ENCODE measurements at regions not wholly inside any gene's neighbourhood (a gene's known extent, or its start where the extent isn't known, plus 50 kb on each side); places are given as distances from the start of the nearest gene placed in this dataset.

DNA sequence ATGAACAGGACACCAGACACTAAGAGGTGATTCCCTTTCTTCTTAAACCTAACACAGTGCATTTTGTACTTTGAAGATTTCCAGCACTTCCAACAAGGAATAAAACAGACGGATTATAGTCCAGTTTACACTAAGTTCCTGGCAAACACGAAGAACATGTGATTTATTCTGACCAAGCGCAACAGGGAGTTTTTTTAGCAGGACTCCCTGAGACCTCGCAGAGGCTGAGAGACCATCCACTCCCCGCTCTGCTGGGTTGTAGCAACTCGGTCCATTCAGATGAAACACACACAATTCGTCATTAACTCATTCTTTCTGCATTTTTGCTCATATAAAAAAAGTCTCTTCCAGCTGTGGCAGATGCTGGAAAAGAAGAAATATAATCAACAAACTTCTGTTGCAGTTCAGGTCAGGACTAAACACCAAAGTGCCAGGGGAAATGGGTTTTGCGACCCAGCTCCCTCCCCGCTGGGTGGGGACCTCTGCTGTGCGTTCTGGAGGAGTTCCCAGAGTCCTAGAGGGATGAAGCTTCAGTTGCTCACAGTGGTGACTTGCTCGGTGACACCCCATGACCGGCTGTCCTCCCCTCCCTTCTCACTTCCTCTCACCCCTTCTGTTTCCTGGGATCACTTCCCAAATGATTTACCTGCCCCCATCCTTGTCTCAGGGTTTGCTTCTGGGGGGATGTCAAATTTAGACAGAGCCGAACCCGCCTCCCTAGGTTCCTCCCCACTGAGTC, 52.5 kb downstream of the KCNF1 start:
- FAIRE-seq (no peak), DNase-seq (ENCODE audit: low spot score) (no peak)

DNA sequence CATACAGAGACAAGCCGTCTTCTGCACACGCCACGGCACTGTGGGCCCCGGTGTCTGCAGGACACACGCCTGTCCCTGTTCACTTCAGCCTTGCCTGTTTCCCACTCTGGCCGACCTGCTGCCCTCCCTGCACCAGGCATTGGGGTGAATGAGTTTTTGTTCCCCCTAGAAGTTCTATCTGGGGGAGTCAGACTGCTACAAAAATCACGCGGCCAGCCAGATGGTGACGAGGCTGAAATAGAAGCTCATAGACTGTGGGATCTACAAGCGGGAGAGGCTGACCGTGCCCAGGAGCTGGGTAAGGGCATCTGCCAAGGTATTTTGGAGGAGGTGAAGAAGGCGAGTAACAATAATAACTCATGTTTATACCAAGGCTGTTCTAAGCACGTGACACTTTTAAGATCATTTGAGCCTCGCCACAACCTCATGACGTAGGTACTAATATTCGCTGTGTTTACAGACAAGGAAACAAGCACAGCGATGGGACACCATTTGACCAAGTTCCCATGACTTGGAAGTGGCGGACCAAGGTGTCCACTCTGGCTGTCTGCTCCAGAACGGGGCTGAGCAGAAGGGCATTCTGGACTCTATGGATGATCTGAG, 53.6 kb downstream of the KCNF1 start:
- no peak for DNase-seq (ENCODE audit: low spot score)

DNA sequence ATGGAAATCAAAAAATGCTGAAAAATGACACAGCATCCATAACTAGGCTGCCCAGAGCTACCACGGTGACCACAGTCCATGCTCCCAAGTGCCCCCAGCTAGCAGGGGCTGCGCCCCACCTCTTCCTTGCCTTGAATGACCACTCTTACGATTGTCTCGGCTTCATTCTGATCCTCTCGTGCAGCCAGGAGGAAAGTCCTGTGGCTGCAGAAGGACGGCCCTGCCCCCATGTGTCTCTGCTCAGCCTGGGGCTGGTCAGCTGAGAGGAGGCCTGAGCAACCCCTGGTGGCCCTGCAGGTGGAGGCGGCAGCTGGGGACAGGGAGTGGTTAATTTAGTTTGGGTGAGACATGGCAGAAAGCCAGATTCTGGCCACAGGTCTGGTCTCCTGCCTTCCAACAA, 54.3 kb downstream of the KCNF1 start:
- DNase-seq (ENCODE audit: low spot score) (no peak), FAIRE-seq (no peak)

More for the DNA sequence above, 53.6 kb downstream of the KCNF1 start:
- FAIRE-seq: no peak

DNA sequence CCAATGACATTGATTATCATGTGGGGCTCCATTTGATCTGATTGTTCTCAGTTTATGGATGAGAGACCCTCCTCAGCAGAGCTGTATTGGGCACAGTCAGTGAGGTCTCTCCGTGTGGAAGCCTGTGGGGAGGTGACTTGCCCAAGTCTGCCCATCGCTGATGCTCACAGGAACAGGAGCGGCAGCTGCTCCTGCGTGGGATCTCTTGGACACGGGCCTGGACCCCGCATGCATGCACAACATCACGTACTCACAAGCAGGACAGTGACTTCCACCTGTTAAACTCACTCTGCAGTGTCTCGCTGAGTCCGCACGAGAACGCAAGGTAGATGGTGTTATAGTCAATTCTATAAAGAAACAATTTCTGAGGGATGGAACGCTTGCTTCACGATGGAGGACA, 55.0 kb downstream of the KCNF1 start:
- FAIRE-seq (no peak), DNase-seq (ENCODE audit: low spot score) (no peak)

DNA sequence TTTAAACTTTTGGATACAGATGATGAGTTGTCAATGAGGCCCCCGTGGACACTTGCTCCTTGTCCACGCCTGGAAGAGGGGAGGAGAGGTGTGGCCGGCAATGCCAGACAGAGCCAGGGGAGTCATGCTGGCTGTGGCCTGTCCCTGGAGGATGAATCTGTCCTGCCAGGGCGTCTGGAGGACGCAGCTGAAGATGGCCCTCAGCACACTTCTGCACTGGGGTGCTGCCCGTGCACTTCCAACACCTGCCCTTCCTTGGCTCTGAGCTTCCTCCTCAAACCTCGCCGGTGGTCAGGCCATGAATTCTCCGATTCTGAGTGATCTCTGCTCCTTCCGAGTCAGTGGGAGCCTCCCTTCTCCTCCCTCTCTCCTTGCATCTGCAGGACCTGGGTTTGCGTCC, 56.4 kb downstream of the KCNF1 start:
- DNase-seq (ENCODE audit: low spot score) (no peak), FAIRE-seq (no peak)

DNA sequence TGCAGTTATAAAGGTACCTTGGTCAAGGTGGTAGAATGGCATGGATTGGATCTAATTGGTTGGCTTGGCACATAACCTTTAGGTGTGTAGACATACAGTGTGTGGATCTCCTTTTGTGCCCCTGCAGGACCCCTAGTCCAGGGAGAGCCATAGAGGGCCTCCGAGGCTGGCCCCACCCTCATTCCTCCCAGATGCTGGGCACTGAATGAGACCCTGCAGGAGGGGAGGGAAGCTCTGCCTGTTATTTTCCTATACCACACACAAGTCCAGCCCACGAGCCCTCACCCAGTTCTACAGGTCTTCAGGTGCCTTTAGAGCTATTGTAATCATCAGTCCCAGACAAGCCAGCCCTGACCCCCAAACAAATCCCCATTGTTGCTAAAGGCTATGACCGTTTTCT, 58.9 kb downstream of the KCNF1 start:
- FAIRE-seq: no peak
- no peak for DNase-seq (ENCODE audit: low spot score)

DNA sequence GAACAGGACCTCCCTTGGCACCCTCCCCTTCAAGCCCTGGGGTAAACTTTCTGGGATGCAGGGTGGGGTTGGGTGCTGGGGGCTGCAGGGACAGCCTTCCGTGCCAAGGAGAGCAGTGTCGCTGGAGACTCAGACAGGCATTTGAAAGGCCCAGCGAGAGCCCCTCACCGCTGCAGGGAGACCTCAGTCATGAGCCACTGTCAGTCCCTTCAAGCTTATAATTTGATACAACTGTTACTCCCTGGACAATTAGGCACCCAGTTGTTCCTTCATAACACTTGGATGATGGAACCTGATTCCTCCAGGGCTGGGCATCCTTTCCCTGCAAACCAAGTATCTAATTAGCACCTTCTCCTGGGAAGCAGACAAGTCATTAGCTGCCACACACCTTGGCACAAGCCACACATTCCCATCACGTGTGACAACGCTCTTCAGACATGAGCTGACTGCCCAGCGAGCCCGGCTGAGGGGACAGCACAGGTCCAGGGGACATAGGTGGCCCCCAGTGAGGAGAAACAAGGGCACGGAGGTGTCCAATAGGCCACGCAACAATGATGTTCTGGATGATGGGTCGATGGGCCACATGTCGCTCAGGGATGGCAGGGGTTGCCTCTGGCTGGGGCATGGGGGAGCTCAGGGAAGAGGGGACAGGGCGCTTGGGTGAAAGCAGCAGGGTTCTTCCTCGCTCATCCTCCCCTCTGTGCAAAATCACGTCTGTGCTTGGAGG, 59.6 kb downstream of the KCNF1 start:
- FAIRE-seq (no peak), DNase-seq (ENCODE audit: low spot score) (no peak)

DNA sequence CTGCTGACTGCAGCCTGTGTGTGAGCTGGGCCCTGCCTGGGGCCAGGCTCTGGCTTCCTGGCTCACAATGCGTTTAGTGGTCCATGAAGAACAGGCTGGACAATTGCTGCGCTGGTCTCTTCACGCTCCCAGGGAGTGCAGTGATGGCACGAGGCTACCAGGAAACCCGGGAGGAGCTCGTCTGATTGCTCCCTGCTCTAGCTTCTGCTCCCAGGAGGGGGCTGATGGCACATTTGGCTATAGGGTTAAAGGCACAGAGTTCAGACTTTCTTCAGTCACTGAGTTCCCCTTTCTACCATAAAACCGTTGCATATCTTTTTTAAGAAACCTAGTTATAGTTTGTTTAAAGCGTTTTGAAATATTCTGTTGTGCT, 60.1 kb downstream of the KCNF1 start:
- DNase-seq (ENCODE audit: low spot score) (no peak), FAIRE-seq (no peak)

DNA sequence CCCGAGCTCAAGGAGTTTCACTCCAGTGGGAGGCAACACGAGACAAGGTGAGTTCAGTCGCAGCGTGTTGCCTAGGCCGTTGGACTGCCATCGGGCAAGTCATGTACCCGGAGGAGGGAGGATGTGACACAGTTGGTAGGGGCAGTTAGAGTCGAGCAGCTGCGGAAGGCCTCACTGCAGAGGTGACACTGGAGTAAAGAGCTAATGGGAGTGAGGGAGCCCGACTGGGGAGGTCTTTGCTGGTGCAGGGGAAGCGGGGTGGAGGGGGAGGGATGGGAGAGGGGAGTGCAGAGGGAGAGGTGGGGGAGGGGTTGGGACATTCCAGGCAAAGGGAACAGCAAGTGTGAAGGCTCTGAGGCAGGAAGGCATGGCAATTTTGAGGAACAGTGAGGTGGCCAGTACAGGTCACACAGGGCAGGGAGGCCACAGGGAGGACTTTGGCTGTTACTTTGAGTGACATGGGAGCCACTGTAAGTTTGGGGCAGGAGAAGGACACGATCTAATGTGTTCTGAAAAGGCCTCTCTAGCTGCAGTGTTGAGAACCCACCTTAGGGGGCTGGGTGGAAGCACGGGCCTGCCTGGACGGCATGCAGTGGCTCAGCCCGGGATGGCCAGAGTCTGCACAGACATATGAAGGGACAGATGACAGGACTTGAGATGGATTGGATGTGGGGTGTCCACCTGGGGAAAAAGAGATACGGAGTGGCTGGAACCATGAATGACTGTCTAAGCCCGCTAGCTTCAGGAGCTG, 61.1 kb downstream of the KCNF1 start:
- DNase-seq (ENCODE audit: low spot score): no peak
- no peak for FAIRE-seq

DNA sequence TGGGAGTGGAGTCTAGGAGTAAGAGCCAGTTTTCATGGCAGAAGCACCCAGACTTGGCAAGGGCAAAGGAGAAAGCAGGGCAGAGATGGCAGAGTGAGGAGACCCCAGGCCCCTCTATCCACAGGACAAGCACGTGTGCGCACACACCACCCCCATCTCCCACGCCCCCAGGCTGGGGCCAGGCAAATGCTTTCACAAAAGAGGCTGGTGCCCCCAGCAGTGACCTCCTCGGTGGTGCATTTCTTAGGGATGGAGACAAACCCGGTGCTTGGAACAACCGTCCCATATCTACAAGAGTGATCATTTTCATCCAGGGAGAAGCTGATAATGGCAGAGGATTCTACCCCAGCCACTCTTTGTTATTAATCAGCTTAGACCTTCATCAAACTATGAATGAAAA, 62.0 kb downstream of the KCNF1 start:
- DNase-seq (ENCODE audit: low spot score): no peak
- FAIRE-seq: no peak

DNA sequence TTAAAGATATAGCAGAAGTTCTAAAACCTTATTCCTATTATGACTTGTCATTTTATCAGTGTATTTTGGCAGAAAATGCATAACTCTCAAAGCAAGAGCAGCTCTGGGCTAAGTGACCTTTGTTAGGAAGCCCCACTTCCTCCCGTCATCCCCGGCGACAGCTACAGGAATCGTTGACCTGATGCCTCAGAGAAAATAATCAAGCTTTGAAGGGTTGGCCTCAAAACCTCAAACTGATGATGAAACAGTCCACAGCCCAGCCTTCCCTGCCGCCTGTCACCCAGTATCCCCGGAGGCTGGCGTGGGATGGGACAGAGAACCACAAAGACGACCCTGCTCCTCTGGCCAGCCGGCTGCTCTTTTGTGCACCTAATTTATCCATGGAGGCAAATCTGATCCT, 65.3 kb downstream of the KCNF1 start:
- DNase-seq (ENCODE audit: low spot score) (no peak), FAIRE-seq (no peak)

DNA sequence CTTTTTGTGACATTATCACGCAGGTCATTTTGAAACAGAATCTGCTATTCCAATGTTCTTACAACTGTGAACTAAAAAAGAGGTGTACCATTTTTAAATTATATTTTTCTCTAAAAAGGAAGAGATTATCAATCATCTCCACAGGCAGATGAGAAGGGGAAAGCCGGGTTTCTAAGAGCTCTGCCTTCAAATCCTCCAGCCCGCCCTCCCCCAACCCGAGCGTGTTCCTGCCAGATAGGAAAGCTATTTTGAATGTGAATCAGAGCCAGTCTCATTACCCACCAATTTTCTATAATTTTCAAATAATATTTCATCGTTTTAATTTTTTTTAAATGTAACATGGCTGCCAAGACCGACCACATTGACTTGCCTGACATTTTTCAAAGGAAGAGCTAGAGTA, 65.9 kb downstream of the KCNF1 start:
- FAIRE-seq: no peak
- no peak for DNase-seq (ENCODE audit: low spot score)

DNA sequence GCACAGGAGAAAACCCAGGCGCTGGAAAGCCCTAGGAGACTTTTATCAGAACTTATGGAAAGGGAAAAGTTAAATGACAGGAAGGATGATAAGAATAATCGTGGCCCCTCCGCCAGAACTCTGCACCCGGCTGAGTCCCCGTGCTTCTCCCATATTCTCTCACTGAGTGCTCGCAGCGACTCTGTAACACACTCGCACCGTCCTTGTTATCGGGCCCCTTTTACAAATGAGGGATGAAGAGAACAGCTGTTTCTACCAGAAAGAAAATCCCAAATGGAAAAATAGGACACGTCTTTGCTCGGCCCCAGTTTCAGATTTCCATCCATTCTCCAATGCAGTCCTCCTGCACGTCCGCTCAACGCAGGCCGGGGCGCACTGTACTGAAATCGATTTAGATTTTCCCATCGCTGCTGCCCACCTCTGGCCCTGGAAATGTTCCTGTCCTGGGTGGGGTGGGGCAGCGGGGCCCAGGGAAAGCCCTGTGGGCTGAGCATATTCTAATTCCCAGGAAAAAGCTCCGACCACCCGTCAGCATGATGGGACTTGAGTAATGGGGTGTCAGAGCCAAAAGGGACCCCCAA, 66.4 kb downstream of the KCNF1 start:
- FAIRE-seq: no peak

DNA sequence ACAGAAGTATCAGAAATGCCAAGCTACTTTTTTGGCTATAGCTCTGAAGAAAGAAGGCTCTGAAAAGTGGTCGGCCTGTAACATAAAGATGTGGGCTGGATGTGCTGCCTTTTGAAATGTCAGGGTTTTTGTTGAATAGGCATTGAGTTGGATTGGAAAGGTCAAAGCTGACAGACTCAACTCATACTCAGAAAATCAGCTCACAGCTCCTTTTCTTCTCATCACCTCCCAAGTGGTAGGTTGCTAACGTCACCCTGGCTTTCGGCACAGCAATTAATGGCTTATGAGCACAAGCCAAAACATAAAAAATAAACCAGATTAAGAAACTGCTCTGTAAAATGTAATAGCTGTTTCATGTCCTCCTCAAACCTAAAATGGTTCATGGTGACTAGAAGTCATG, 68.3 kb downstream of the KCNF1 start:
- FAIRE-seq: no peak

More for the DNA sequence above, 66.4 kb downstream of the KCNF1 start:
- no peak for DNase-seq (ENCODE audit: low spot score)

DNA sequence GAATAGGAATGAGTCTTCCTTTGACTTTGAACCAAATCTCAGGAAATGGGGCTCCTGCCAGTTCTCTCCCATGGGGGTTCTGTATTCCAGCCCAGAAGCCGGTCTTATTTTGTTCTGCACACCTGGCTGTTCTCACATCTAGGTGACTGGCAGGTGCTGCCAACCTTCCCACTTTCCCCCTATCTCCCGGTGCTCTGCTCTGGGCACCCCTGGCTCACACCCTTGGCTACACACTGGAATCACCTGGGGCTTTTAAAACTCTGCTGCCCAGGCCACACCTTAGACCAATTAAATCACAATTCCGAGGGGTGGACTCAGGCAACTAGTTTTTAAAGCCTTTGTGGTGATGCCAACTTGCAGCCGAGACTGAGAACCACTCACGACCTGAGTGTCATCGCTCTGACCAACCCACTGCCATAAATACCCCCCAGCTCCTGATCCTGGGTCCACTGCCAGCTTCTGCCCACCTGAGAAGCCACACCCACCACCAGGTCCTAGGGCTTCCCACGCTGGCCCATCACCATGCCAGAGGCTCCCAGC, 69.2 kb downstream of the KCNF1 start:
- FAIRE-seq (no peak), DNase-seq (ENCODE audit: low spot score) (no peak)

More for the DNA sequence above, 68.3 kb downstream of the KCNF1 start:
- DNase-seq (ENCODE audit: low spot score): no peak

DNA sequence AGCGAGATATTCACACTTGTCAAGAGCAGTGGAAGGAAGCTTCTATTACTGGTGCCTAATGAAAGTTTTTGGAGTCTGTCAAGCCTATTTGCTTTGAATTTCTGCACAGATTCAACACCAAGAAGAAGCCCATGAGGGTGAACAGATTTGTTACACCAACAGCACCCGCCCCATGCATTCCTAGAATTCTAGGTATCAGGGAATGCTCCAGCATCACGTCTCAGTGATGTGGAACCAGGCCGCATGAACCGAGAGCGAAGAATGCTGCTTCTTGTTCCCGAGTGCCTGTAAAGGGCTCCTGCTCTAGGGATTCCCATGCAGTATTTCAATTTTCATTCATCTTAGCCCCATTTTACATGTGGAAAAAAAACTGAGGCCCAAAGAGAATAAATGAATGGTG, 69.7 kb downstream of the KCNF1 start:
- no peak for DNase-seq (ENCODE audit: low spot score)
- FAIRE-seq: no peak

DNA sequence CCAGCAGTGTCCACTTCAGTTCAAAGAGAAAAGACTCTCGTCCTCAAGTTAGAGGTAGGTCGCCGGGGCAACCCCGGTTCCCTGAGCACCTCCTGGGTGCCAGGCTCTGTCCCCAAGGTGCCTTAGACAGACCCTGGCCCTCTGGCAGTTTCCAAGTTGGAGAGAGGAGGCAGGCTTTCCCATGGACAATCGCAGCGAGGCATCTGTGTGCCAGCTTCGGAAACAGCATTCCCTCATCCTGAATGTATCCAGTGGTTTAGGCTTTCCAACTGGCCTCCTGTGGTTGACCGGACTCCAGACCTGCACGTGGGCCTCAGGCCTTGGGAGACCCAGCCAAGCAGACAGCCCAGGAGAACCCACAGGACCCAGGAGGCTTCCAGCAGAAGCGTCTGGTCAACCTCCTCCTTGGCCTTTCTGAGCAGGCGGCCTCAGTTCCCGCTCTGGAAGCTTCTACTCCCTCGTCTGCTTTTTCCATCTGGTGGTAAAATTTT, 70.3 kb downstream of the KCNF1 start:
- FAIRE-seq: no peak

DNA sequence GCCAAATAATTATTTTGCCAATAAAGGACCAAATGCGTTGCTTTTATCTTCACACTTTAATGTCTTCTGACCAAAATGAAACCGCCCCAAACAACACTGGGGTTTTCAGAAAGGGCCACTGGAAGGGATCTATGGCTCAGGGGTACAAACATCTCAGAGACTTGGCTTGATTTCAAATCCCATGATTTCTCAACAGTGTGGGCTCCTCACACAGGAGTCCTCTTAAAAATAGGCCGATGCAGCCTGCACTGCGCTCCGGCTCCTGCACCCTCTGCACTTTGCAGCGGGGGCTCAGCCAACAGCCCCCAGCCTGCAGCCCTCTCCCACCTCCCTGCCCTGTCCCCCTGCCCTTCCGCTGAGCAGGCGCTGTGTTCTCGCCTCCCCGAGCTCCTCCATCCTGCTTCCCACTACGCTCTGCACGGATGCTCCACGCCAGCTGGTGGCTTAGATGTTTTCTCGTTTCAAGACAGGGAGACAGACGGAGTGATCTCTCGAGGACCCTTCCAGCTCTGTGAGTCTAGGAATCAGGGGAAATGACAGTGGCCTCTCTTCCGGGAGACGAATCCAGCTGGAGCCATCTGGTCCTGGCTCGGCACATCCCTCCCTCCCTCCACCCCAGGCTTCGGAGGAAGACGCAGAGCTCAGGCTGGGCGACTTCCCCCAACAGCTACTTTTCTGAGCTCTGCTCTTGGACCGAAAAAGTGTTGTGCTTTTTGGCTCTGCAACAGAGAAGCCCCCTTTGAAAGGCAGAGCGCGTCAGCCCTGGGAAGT, 71.4 kb downstream of the KCNF1 start:
- no peak for DNase-seq (ENCODE audit: low spot score)
- no peak for FAIRE-seq

More for the DNA sequence above, 70.3 kb downstream of the KCNF1 start:
- DNase-seq (ENCODE audit: low spot score): no peak

DNA sequence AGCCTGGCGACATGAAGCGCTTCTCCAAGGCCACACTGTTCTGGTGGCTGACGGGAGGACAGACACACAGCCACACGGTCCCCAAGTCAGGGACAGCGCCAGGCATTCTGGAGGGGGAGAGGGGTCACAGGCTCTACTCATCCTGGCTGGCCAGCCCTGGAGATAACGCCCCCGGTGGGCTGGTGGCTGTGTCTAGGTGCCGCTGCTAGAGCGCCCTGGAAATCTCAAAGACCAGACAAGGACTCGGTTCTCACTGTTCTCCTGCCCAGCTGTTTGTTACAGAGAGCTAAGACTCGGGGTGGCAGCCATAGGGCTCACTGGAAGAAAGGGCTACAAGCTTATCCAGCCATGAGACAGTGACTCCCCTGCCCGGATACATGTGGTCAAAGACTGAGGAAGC, 72.0 kb downstream of the KCNF1 start:
- FAIRE-seq (no peak), DNase-seq (ENCODE audit: low spot score) (no peak)

DNA sequence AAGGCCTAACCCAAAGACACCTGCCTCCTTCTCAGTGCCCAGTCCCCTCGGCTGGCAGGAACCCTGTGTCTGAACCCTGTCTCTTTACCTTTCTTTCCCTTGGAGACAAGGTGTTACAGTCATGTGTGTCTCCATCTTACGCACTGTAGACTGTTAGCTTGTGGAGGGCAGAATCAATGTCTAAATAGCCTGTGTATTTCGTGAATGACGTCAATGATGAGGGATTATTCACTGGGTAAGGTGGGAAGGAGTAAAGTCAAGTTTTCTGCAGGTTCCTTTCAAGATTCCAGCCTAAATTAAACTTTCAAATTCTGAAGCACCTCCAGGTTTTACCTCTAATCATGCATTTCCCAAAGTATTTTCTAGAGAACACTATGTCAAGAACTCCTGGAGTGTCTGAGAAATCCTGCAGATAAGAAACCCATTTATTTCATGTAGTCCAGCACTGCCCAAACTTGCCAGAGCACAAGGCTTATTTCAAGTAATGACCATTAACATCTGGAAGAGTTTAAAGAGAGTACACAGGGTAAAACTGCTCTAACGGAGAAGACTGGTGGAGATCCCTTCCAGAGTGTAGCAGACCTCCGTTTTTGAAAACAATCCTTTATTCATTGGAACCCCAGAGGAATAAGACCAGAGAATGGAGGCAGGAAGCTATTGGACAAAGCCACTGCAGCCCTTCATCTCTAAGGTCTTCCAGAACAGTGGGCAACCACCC, 72.8 kb downstream of the KCNF1 start:
- FAIRE-seq (no peak), DNase-seq (ENCODE audit: low spot score) (no peak)

Measured in RCC 7860 (cell line).